GM21528 (cell line): ENCODE measurements at regions not wholly inside any gene's neighbourhood (a gene's known extent, or its start where the extent isn't known, plus 50 kb on each side); places are given as distances from the start of the nearest gene placed in this dataset.

Experiments used
- ATAC-seq: cut with Tn5 transposase; IDR thresholded peaks from one replicate; pipeline ENCODE4 v1.9.1; 2021; ENCODE audit warnings: mild to moderate bottlenecking, moderate library complexity; ENCODE audit not compliant: unreplicated experiment, low FRiP score

- no peak for ATAC-seq
These were observed 404.7 kb upstream of the TGFBR2 start for GRCh38 chr3:30201715-30202114.

- ATAC-seq, result no peak
These were observed 403.1 kb upstream of the TGFBR2 start for GRCh38 chr3:30203301-30203700.

GRCh38 chr3:30204126-30204525, 402.3 kb upstream of the TGFBR2 start:
- no peak for ATAC-seq

- ATAC-seq, result no peak
These were observed 400.4 kb upstream of the TGFBR2 start for GRCh38 chr3:30206051-30206450.

GRCh38 chr3:30221619-30222018, 384.8 kb upstream of the TGFBR2 start:
- ATAC-seq, result no peak

- no peak for ATAC-seq
These were observed 384.0 kb upstream of the TGFBR2 start for GRCh38 chr3:30222441-30222840.

GRCh38 chr3:30225021-30225420, 381.4 kb upstream of the TGFBR2 start:
- ATAC-seq, result no peak

- no peak for ATAC-seq
These were observed 379.7 kb upstream of the TGFBR2 start for GRCh38 chr3:30226601-30227151.

GRCh38 chr3:30227571-30228301, 378.7 kb upstream of the TGFBR2 start:
- no peak for ATAC-seq

GRCh38 chr3:30228302-30228631, 378.1 kb upstream of the TGFBR2 start:
- ATAC-seq, result no peak

- no peak for ATAC-seq
These were observed 374.9 kb upstream of the TGFBR2 start for GRCh38 chr3:30231277-30232141.

- no peak for ATAC-seq
These were observed 374.3 kb upstream of the TGFBR2 start for GRCh38 chr3:30232142-30232541.

- no peak for ATAC-seq
These were observed 372.3 kb upstream of the TGFBR2 start for GRCh38 chr3:30233913-30234646.

- ATAC-seq, result no peak
These were observed 370.4 kb upstream of the TGFBR2 start for GRCh38 chr3:30236011-30236410.

GRCh38 chr3:30241721-30242120, 364.7 kb upstream of the TGFBR2 start:
- ATAC-seq, result no peak

- ATAC-seq, result no peak
These were observed 360.4 kb upstream of the TGFBR2 start for GRCh38 chr3:30245858-30246622.

- ATAC-seq, result peak; percentile 84
These were observed 358.0 kb upstream of the TGFBR2 start for GRCh38 chr3:30248423-30248822.

- ATAC-seq, result no peak
These were observed 353.9 kb upstream of the TGFBR2 start for GRCh38 chr3:30252474-30252873.

GRCh38 chr3:30253832-30254231, 352.6 kb upstream of the TGFBR2 start:
- no peak for ATAC-seq

GRCh38 chr3:30256474-30256873, 349.9 kb upstream of the TGFBR2 start:
- ATAC-seq, result no peak
